OCI-LY7 (cell line): ENCODE measurements at regions not wholly inside any gene's neighbourhood (a gene's known extent, or its start where the extent isn't known, plus 50 kb on each side); places are given as distances from the start of the nearest gene placed in this dataset.

ENCODE experiments used
- BruUV-seq: library from RNA; stranded (reverse); fragments of 400-500 nt; replicated peaks from 2 replicates; lab custom pipeline; 2021; lab: Mats Ljungman, UMichigan
- CTCF ChIA-PET: fragments of 300-600 bp; sonication (Branson Sonifier 250); formaldehyde crosslinking; loops from one replicate; lab custom pipeline; 2022; ENCODE audit warnings: antibody characterized with exemption; ENCODE audit not compliant: unreplicated experiment; lab: Charles Lee
- POLR2A ChIA-PET: fragments of 300-600 bp; sonication (Branson Sonifier 250); formaldehyde crosslinking; loops from one replicate; lab custom pipeline; 2022; ENCODE audit warnings: antibody characterized with exemption; lab: Charles Lee
- DNase-seq: peaks from one replicate; pipeline ENCODE4 v3.0.0-alpha.2; 2015; ENCODE audit warnings: low spot score
- H2AFZ ChIP-seq: fragments of 200-600 bp; sonication (generic), shearing (Covaris generic); 2 replicates; pipeline ENCODE4 v1.6.1; 2014; ENCODE audit warnings: mild to moderate bottlenecking, antibody characterized with exemption, low read length, moderate library complexity
- H3K27ac ChIP-seq: fragments of 200-600 bp; sonication (generic); 2 replicates; pipeline ENCODE4 v1.5.1; 2014; ENCODE audit warnings: mixed run types, low read depth, mild to moderate bottlenecking, moderate library complexity, low read length, inconsistent platforms; ENCODE audit not compliant: poor library complexity, severe bottlenecking
- H3K36me3 ChIP-seq: fragments of 200-600 bp; sonication (generic); 2 replicates; pipeline ENCODE4 v1.6.1; 2014; ENCODE audit warnings: mild to moderate bottlenecking, antibody characterized with exemption, low read length, moderate library complexity, mixed read lengths; ENCODE audit not compliant: insufficient read depth
- H3K4me1 ChIP-seq: fragments of 200-600 bp; sonication (generic); 2 replicates; pipeline ENCODE4 v1.5.1; 2014; ENCODE audit warnings: mild to moderate bottlenecking, low read length; ENCODE audit not compliant: insufficient read depth, poor library complexity, severe bottlenecking
- H3K4me2 ChIP-seq: fragments of 200-600 bp; sonication (generic); 2 replicates; pipeline ENCODE4 v1.6.1; 2014; ENCODE audit warnings: mild to moderate bottlenecking, low read length
- H3K4me3 ChIP-seq: fragments of 200-600 bp; sonication (generic); 2 replicates; pipeline ENCODE4 v1.5.1; 2014; ENCODE audit warnings: mild to moderate bottlenecking, low read depth, low read length; ENCODE audit not compliant: poor library complexity, severe bottlenecking
- H3K79me2 ChIP-seq: fragments of 200-600 bp; sonication (generic); 2 replicates; pipeline ENCODE4 v1.6.1; 2016; ENCODE audit warnings: low read depth, mild to moderate bottlenecking, low read length, moderate library complexity, mixed read lengths; ENCODE audit not compliant: insufficient read depth
- H3K9me2 ChIP-seq: fragments of 200-600 bp; sonication (generic); 2 replicates; pipeline ENCODE4 v1.6.1; 2016; ENCODE audit warnings: mild to moderate bottlenecking, low read length, mixed read lengths; ENCODE audit not compliant: insufficient read depth
- H3K9me3 ChIP-seq: fragments of 200-600 bp; sonication (generic); 2 replicates; pipeline ENCODE4 v1.6.1; 2014; ENCODE audit warnings: mild to moderate bottlenecking, mixed run types, low read length, mixed read lengths
- H4K20me1 ChIP-seq: fragments of 200-600 bp; sonication (generic); 2 replicates; pipeline ENCODE4 v1.6.1; 2014; ENCODE audit warnings: mild to moderate bottlenecking, antibody characterized with exemption, low read length, moderate library complexity, mixed read lengths; ENCODE audit not compliant: insufficient read depth
- EZH2phosphoT487 ChIP-seq: fragments of 200-600 bp; sonication (generic); IDR thresholded peaks from 2 replicates; pipeline ENCODE4 v1.6.1; 2018; ENCODE audit warnings: low read depth, borderline replicate concordance, mild to moderate bottlenecking, mixed run types, antibody characterized with exemption, low read length, moderate library complexity, mixed read lengths
- intact Hi-C: fragments of 100-400 bp; cut with micrococcal nuclease; formaldehyde crosslinking; loops from one replicate; pipeline ENCODE4 v1.10.0; 2022; ENCODE audit not compliant: unreplicated experiment
- TF ChIP-seq, protein P1 (sequence below): fragments of 200-600 bp; sonication (generic); conservative IDR thresholded peaks from 2 replicates; pipeline ENCODE4 v1.5.1; 2014; ENCODE audit warnings: mild to moderate bottlenecking, antibody characterized with exemption, low read length, moderate library complexity, mixed read lengths

DNA sequence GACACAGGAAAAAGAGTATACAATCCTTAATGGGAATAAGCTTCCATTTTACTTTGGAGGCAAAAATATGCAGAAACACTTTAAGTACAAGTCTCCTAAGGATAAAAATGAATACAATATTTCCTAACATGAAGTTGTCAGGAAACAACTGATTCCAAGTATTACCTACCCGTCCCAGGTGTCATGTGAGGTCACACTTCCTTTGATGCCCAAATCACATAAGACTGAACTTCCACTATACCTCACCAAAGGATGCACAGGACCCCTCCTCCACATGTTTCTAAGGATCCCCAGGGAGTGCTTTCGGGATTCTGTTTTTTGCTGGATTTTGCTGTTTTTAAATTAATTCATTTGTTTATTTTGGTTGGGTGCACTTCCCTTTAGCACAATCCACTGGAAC is 438.5 kb upstream of the TCF4 start:
- H3K27ac ChIP-seq: no peak overlapping the region
- H3K36me3 ChIP-seq: no peaks in the 10 kb centered on the region
- ChIA-PET POLR2A (no interaction called here), CTCF (no interaction called here)
- H2AFZ ChIP-seq: no peak overlapping the region
- H3K9me2 ChIP-seq: no peaks in the 10 kb centered on the region
- H3K79me2 ChIP-seq: no peaks in the 10 kb centered on the region
- intact Hi-C loops: no loop called here
- no peak overlapping the region for H3K4me3 ChIP-seq
- H3K4me1 ChIP-seq: no peaks in the 10 kb centered on the region
- TF ChIP-seq, protein P1, sequence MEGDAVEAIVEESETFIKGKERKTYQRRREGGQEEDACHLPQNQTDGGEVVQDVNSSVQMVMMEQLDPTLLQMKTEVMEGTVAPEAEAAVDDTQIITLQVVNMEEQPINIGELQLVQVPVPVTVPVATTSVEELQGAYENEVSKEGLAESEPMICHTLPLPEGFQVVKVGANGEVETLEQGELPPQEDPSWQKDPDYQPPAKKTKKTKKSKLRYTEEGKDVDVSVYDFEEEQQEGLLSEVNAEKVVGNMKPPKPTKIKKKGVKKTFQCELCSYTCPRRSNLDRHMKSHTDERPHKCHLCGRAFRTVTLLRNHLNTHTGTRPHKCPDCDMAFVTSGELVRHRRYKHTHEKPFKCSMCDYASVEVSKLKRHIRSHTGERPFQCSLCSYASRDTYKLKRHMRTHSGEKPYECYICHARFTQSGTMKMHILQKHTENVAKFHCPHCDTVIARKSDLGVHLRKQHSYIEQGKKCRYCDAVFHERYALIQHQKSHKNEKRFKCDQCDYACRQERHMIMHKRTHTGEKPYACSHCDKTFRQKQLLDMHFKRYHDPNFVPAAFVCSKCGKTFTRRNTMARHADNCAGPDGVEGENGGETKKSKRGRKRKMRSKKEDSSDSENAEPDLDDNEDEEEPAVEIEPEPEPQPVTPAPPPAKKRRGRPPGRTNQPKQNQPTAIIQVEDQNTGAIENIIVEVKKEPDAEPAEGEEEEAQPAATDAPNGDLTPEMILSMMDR: no peak
- TF ChIP-seq EZH2phosphoT487: no peak
- DNase-seq: no peak
- H3K4me2 ChIP-seq: no peak overlapping the region
- H4K20me1 ChIP-seq: no peaks in the 10 kb centered on the region
- BruUV-seq: no TSS peak
- no peaks in the 10 kb centered on the region for H3K9me3 ChIP-seq

DNA sequence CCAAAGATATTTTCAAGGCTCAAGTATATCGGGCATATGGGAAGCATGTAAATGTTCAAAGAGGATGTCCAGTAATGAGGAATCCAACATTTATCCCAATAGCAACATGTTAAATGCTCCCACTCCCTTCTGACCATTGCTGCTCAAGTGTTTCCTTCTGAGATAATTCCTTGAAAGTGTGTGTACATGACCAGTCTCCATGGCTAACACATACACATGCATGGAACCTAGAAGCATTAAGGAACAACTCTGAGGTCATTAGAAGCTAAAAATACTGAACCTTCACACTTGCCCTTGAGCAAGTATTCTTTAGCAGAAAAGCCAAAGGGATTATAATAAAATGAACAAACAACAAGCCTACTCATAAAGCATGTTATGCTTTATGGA is 433.8 kb upstream of the TCF4 start:
- ChIA-PET CTCF (no interaction called here), POLR2A (interaction anchor here (0.6 kb wide), 1 partner anchor 124 kb away, joined by 4 read pairs; no protein-coding TSS in a partner anchor)
- no peak overlapping the region for H3K4me2 ChIP-seq
- no peaks in the 10 kb centered on the region for H4K20me1 ChIP-seq
- TF ChIP-seq, protein P1: no peak
- TF ChIP-seq EZH2phosphoT487: no peak
- no TSS peak for BruUV-seq
- no peaks in the 10 kb centered on the region for H3K4me1 ChIP-seq
- H3K79me2 ChIP-seq: no peaks in the 10 kb centered on the region
- no peak overlapping the region for H2AFZ ChIP-seq
- H3K9me3 ChIP-seq: no peaks in the 10 kb centered on the region
- no peak overlapping the region for H3K27ac ChIP-seq
- no peak for DNase-seq
- H3K36me3 ChIP-seq: no peaks in the 10 kb centered on the region
- intact Hi-C loops: no loop called here
- no peak overlapping the region for H3K4me3 ChIP-seq
- H3K9me2 ChIP-seq: no peaks in the 10 kb centered on the region

DNA sequence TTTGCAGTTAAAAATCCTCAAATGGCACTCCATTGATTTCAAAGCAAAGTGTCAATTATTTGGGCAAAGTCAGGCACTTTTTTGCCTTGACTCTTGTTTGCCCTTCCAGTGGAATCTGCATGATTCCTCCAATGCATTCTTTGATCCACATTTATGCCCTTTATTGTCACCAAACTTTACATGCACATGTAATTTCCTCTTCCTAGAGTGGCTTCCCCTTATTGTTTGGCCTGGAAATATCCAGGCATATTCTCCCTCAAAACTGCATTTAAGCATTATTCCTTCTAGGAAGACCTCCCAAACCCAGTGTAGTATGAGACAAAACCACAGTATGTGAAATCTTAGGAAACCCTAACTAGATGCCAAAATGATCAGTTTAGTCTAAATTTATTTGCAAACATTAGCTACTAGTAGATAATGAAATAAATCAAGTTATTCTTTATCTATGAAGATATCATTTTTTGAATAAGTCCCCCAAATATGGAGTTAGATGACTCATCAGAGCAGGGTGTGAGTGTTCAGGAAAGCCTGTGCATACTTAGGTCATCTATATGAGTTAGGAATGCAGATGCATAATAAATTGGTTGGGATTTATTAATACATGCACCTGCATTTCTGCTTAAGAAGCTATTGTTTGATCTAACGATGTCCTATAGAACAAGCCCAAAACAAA is 433.3 kb upstream of the TCF4 start:
- H3K4me2 ChIP-seq: no peak overlapping the region
- H3K36me3 ChIP-seq: no peaks in the 10 kb centered on the region
- no peaks in the 10 kb centered on the region for H3K79me2 ChIP-seq
- H4K20me1 ChIP-seq: no peaks in the 10 kb centered on the region
- CTCF ChIA-PET: no interaction called here
- intact Hi-C loops: no loop called here
- BruUV-seq: no TSS peak
- TF ChIP-seq, protein P1: no peak
- no peak for TF ChIP-seq EZH2phosphoT487
- H2AFZ ChIP-seq: no peak overlapping the region
- DNase-seq: no peak
- H3K9me3 ChIP-seq: no peaks in the 10 kb centered on the region
- POLR2A ChIA-PET: no interaction called here
- H3K27ac ChIP-seq: no peak overlapping the region
- no peaks in the 10 kb centered on the region for H3K4me1 ChIP-seq
- no peaks in the 10 kb centered on the region for H3K9me2 ChIP-seq
- no peak overlapping the region for H3K4me3 ChIP-seq
